ENCODE measurements at regions not wholly inside any gene's neighbourhood (a gene's known extent, or its start where the extent isn't known, plus 50 kb on each side); places are given as distances from the start of the nearest gene placed in this dataset.

GRCh38 chr3:194261581-194262063 lies 89.5 kb downstream of the CPN2 start:
- Histone ChIP-seq H3K79me2 (ENCODE audit: insufficient read depth, low read length) (no peaks in the 10 kb centered on the region), H3K36me3 (replicated peaks in 1 of 2; ENCODE audit: control insufficient read depth in 1 of 2, insufficient read depth in 2 of 2, low read length in 2 of 2) (no peaks in the 10 kb centered on the region), H3K27me3 (ENCODE audit: control insufficient read depth in 2 of 2, insufficient read depth in 2 of 2, low read length in 2 of 2) (peaks cover 0 to 2% of the 10 kb centered on the region in 2 donors), H3K4me1 (ENCODE audit: control insufficient read depth in 1 of 2, insufficient read depth in 2 of 2, low read length in 2 of 2) (peaks cover 8 to 13% of the 10 kb centered on the region in 2 donors), H3K9me3 (replicated peaks in 1 of 2; ENCODE audit: control insufficient read depth in 1 of 2, insufficient read depth in 1 of 2, low read length in 2 of 2) (peaks cover 0 to 4% of the 10 kb centered on the region in 2 donors), H4K20me1 (ENCODE audit: insufficient read depth, low read length) (no peaks in the 10 kb centered on the region), H3K4me3 (replicated peaks in 1 of 3; ENCODE audit: low read depth in 2 of 3, low read length in 3 of 3) (no peak overlapping the region), H2AFZ (ENCODE audit: insufficient read depth, low read depth, low read length, poor library complexity, severe bottlenecking) (no peak overlapping the region), H3K9ac (ENCODE audit: insufficient read depth, low read length, poor library complexity, severe bottlenecking) (no peak overlapping the region), H3K4me2 (replicated peaks; ENCODE audit: extremely low read depth, low read length, poor library complexity, severe bottlenecking) (no peak overlapping the region), H3K27ac (ENCODE audit: low read depth in 1 of 2, low read length in 2 of 2) (no peak overlapping the region)
- no peak for TF ChIP-seq CTCF (IDR thresholded peaks at IDR 0.05)
- Mint-ChIP-seq H3K27me3 (ENCODE audit: low read depth in 3 of 3) (peaks cover 5 to 14% (median 12%) of the 10 kb centered on the region in 3 donors), H3K4me3 (no peak overlapping the region), H3K4me1 (peaks cover 19% of the 10 kb centered on the region), H3K9me3 (peaks cover 0 to 11% (median 5%) of the 10 kb centered on the region in 7 donors), H3K27ac (no peak overlapping the region), H3K36me3 (peaks cover 0 to 3% of the 10 kb centered on the region in 2 donors)
- no peak for DNase-seq
- 94% methylated on average over 6 of the region's 6 CpGs for WGBS (ENCODE audit: insufficient coverage)
- intact Hi-C loops (cut with micrococcal nuclease) = no loop called here

DNA sequence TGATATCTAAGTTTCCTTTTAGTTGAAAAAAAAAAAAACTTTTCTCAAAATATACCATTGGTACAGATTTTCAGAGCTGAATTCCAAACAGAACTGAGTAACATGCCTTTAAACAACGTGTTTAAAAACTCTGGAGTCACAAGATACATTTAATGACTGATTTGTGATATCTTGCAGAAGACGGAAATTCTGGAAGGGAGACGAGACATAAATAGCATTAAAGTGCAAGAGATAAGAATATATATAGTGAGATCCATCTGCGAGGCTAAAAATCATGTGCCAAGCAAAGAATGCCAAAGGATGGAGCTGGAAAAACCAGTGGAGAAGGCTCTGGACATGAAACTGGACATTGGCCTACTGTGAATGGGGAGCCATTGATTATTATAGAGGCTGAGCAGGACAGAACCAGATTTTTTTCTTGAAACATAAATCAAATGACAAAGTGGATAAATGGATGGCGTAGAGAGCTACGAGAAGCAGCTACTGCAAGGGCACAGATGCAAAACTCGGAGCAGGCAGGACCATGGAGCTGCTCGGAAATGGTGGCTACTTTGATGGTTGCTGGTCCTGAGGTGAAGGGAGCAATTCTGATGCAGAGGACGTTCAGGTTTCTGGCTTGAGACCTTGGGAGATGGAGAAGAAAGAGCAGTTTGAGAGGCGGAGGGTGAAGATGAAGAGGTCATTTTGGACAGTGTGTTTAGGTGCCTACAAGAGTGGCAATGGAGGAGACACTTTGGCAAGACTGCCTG lies 88.8 kb downstream of the CPN2 start:
- H3K4me2 ChIP-seq (replicated peaks; ENCODE audit: extremely low read depth, low read length, poor library complexity, severe bottlenecking) = no peak overlapping the region
- Mint-ChIP-seq H3K4me3 (no peak overlapping the region), H3K27me3 (ENCODE audit: low read depth in 3 of 3) (peaks cover 8 to 20% (median 15%) of the 10 kb centered on the region in 3 donors), H3K27ac (no peak overlapping the region), H3K9me3 (peaks cover 0 to 11% (median 5%) of the 10 kb centered on the region in 7 donors), H3K4me1 (peaks cover 20% of the 10 kb centered on the region), H3K36me3 (peaks cover 0 to 5% of the 10 kb centered on the region in 2 donors)
- no peak for TF ChIP-seq CTCF (IDR thresholded peaks at IDR 0.05)
- no peaks in the 10 kb centered on the region for H3K36me3 ChIP-seq (replicated peaks in 1 of 2; ENCODE audit: control insufficient read depth in 1 of 2, insufficient read depth in 2 of 2, low read length in 2 of 2)
- peaks cover 0 to 2% of the 10 kb centered on the region in 2 donors for H3K27me3 ChIP-seq (ENCODE audit: control insufficient read depth in 2 of 2, insufficient read depth in 2 of 2, low read length in 2 of 2)
- 91% methylated on average over 9 of the region's 10 CpGs for WGBS (ENCODE audit: insufficient coverage)
- no peak for DNase-seq
- peaks cover 0 to 4% of the 10 kb centered on the region in 2 donors for H3K9me3 ChIP-seq (replicated peaks in 1 of 2; ENCODE audit: control insufficient read depth in 1 of 2, insufficient read depth in 1 of 2, low read length in 2 of 2)
- H3K4me3 ChIP-seq (replicated peaks in 1 of 3; ENCODE audit: low read depth in 2 of 3, low read length in 3 of 3) = no peak overlapping the region
- no peak overlapping the region for H2AFZ ChIP-seq (ENCODE audit: insufficient read depth, low read depth, low read length, poor library complexity, severe bottlenecking)
- no peak overlapping the region for H3K9ac ChIP-seq (ENCODE audit: insufficient read depth, low read length, poor library complexity, severe bottlenecking)
- intact Hi-C loops (cut with micrococcal nuclease) = no loop called here
- H4K20me1 ChIP-seq (ENCODE audit: insufficient read depth, low read length) = no peaks in the 10 kb centered on the region
- no peak overlapping the region for H3K27ac ChIP-seq (ENCODE audit: low read depth in 1 of 2, low read length in 2 of 2)
- no peaks in the 10 kb centered on the region for H3K79me2 ChIP-seq (ENCODE audit: insufficient read depth, low read length)
- peaks cover 8 to 13% of the 10 kb centered on the region in 2 donors for H3K4me1 ChIP-seq (ENCODE audit: control insufficient read depth in 1 of 2, insufficient read depth in 2 of 2, low read length in 2 of 2)
